ENCODE measurements at regions not wholly inside any gene's neighbourhood (a gene's known extent, or its start where the extent isn't known, plus 50 kb on each side); places are given as distances from the start of the nearest gene placed in this dataset.
"Not testable (repeated sequence)": the region's sequence is repeated elsewhere in the genome, so short reads cannot be mapped to it uniquely, and the experiment has no call there.

- no peak for TF ChIP-seq CTCF (IDR thresholded peaks at IDR 0.05; ENCODE audit: insufficient read depth, low read depth, low read length, missing control alignments)
- DNase-seq (ENCODE audit: low read depth): peak; percentile 18
- no peak overlapping the region for H3K4me3 ChIP-seq (ENCODE audit: low read length)
These were observed 69.6 kb upstream of the KRAS start for GRCh38 chr12:25320123-25321006.

- no peak overlapping the region for H3K4me3 ChIP-seq (ENCODE audit: low read length)
- no peak for DNase-seq (ENCODE audit: low read depth)
- no peak for TF ChIP-seq CTCF (IDR thresholded peaks at IDR 0.05; ENCODE audit: insufficient read depth, low read depth, low read length, missing control alignments)
These were observed 68.7 kb upstream of the KRAS start for GRCh38 chr12:25319233-25319984.

DNA sequence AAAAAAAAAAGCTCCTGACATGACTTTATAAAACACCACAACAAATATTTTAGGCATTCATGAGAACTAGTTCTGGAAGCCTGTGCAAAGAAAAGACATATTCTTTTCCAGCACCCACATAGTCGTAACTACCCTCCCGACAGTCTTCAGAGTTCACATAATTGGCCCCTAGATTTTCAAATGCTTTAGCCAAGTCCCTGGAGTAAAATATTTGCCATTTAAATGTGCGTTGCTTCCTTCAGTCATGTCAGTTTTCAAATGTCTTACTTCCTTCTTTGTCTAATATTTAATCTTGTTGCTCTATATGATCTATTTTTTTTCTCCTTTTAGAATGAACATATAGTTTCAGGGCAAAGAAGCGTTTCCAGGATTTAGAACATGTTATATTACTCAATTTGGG is 66.8 kb upstream of the KRAS start:
- no peak for DNase-seq (ENCODE audit: low read depth)
- TF ChIP-seq CTCF (IDR thresholded peaks at IDR 0.05; ENCODE audit: insufficient read depth, low read depth, low read length, missing control alignments): no peak
- no peak overlapping the region for H3K4me3 ChIP-seq (ENCODE audit: low read length)

GRCh38 chr12:25315388-25315787 is 64.7 kb upstream of the KRAS start:
- no peak for TF ChIP-seq CTCF (IDR thresholded peaks at IDR 0.05; ENCODE audit: insufficient read depth, low read depth, low read length, missing control alignments)
- no peak for DNase-seq (ENCODE audit: low read depth)
- H3K4me3 ChIP-seq (ENCODE audit: low read length): no peak overlapping the region

GRCh38 chr12:25313266-25313990 is 62.7 kb upstream of the KRAS start:
- H3K4me3 ChIP-seq (ENCODE audit: low read length); DNase-seq (ENCODE audit: low read depth): not testable (repeated sequence)

- peak; percentile 19 for DNase-seq (ENCODE audit: low read depth)
- no peak for TF ChIP-seq CTCF (IDR thresholded peaks at IDR 0.05; ENCODE audit: insufficient read depth, low read depth, low read length, missing control alignments)
- H3K4me3 ChIP-seq (ENCODE audit: low read length): no peak overlapping the region
These were observed 60.8 kb upstream of the KRAS start for GRCh38 chr12:25311506-25311905.

DNA sequence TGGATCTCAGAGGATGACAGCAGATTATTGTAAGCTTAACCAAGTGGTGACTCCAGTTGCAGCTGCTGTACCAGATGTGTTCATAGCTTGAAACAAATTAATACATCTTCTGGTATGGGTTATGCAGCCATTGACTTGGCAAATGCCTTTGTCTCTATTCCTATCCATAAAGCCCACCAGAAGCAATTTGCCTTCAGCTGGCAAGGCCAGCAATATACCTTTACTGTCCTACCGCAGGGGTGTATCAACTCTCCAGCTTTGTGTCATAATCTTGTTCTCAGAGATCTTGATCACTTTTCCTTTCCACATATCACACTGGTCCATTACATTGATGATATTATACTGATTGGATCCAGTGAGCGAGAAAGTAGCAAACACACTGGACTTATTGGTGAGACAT is 59.3 kb upstream of the KRAS start:
- H3K4me3 ChIP-seq (ENCODE audit: low read length); DNase-seq (ENCODE audit: low read depth): not testable (repeated sequence)
